ENCODE measurements at regions not wholly inside any gene's neighbourhood (a gene's known extent, or its start where the extent isn't known, plus 50 kb on each side); places are given as distances from the start of the nearest gene placed in this dataset.

- TF ChIP-seq PPARA (CRISPR knock-in tag; IDR thresholded peaks at IDR 0.05; ENCODE audit: borderline replicate concordance): no peak
- no peak for TF ChIP-seq TCF4 (CRISPR knock-in tag; IDR thresholded peaks at IDR 0.05; ENCODE audit: borderline replicate concordance)
- no peak for TF ChIP-seq ESRRG (CRISPR knock-in tag; IDR thresholded peaks at IDR 0.05)
Measured at GRCh38 chr14:38500125-38500524, 244.2 kb upstream of the CLEC14A start.

All from SK-N-SH treated with all-trans-retinoic acid at 6 μM for 48 hours (cell line).